ENCODE measurements at regions not wholly inside any gene's neighbourhood (a gene's known extent, or its start where the extent isn't known, plus 50 kb on each side); places are given as distances from the start of the nearest gene placed in this dataset.

GRCh38 chr10:124161601-124162000, 68.2 kb upstream of the CHST15 start (continued):
- TF ChIP-seq ZBTB33 (IDR thresholded peaks at IDR 0.05) = no peak
- no peak for TF ChIP-seq REST (IDR thresholded peaks at IDR 0.05; ENCODE audit: low read depth, low read length)
- TF ChIP-seq, protein P1, sequence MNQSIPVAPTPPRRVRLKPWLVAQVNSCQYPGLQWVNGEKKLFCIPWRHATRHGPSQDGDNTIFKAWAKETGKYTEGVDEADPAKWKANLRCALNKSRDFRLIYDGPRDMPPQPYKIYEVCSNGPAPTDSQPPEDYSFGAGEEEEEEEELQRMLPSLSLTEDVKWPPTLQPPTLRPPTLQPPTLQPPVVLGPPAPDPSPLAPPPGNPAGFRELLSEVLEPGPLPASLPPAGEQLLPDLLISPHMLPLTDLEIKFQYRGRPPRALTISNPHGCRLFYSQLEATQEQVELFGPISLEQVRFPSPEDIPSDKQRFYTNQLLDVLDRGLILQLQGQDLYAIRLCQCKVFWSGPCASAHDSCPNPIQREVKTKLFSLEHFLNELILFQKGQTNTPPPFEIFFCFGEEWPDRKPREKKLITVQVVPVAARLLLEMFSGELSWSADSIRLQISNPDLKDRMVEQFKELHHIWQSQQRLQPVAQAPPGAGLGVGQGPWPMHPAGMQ (IDR thresholded peaks at IDR 0.05; ENCODE audit: borderline replicate concordance) = no peak
- TF ChIP-seq SIX5 (IDR thresholded peaks at IDR 0.05; ENCODE audit: low read depth, low read length, severe bottlenecking) = no peak
- no peak for TF ChIP-seq LARP7 (IDR thresholded peaks at IDR 0.05)
- TF ChIP-seq, protein P2, sequence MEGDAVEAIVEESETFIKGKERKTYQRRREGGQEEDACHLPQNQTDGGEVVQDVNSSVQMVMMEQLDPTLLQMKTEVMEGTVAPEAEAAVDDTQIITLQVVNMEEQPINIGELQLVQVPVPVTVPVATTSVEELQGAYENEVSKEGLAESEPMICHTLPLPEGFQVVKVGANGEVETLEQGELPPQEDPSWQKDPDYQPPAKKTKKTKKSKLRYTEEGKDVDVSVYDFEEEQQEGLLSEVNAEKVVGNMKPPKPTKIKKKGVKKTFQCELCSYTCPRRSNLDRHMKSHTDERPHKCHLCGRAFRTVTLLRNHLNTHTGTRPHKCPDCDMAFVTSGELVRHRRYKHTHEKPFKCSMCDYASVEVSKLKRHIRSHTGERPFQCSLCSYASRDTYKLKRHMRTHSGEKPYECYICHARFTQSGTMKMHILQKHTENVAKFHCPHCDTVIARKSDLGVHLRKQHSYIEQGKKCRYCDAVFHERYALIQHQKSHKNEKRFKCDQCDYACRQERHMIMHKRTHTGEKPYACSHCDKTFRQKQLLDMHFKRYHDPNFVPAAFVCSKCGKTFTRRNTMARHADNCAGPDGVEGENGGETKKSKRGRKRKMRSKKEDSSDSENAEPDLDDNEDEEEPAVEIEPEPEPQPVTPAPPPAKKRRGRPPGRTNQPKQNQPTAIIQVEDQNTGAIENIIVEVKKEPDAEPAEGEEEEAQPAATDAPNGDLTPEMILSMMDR (IDR thresholded peaks at IDR 0.05 in 2 of 3, conservative IDR thresholded peaks at IDR 0.05 in 1 of 3; ENCODE audit: control insufficient read depth in 2 of 3, extremely low read depth in 1 of 3, insufficient read depth in 1 of 3, low read depth in 3 of 3, low read length in 3 of 3) = no peak

All from GM12878 (cell line).